Activated T-cell treated with anti-CD3 and anti-CD28 coated beads, Interleukin-2, amount 50 U/mL, for 72 hours (primary cell): ENCODE measurements at regions not wholly inside any gene's neighbourhood (a gene's known extent, or its start where the extent isn't known, plus 50 kb on each side); places are given as distances from the start of the nearest gene placed in this dataset.

Source experiments
- ATAC-seq, 2 donors: fragments of 150-1000 bp; cut with Tn5 transposase; replicated peaks in 1 of 2; 2 replicates each; pipeline ENCODE4 v1.10.0; 2021; ENCODE audit warnings: moderate library complexity in 2 of 2, mild to moderate bottlenecking in 1 of 2
- DNase-seq, 2 donors: peaks; one replicate each; pipeline ENCODE4 v3.0.0; 2021 to 2022; ENCODE audit warnings: mixed read lengths in 1 of 2
- H3K27ac Mint-ChIP-seq: one replicate; pipeline ENCODE4 v1.8.0; 2022; ENCODE audit warnings: mild to moderate bottlenecking, moderate library complexity, mixed read lengths
- H3K27me3 Mint-ChIP-seq: one replicate; pipeline ENCODE4 v1.8.0; 2022; ENCODE audit warnings: low read depth, mixed read lengths
- H3K36me3 Mint-ChIP-seq, 2 donors: one replicate each; pipeline ENCODE4 v1.8.0; 2022; ENCODE audit warnings: mixed read lengths in 2 of 2, mild to moderate bottlenecking in 1 of 2; ENCODE audit not compliant: insufficient read depth in 2 of 2
- H3K4me1 Mint-ChIP-seq: one replicate; pipeline ENCODE4 v1.8.0; 2022; ENCODE audit warnings: low read depth, mixed read lengths
- H3K4me3 Mint-ChIP-seq, 2 donors: one replicate each; pipeline ENCODE4 v1.8.0; 2022; ENCODE audit warnings: mild to moderate bottlenecking in 2 of 2, mixed read lengths in 2 of 2, moderate library complexity in 2 of 2
- H3K9me3 Mint-ChIP-seq, 2 donors: one replicate each; pipeline ENCODE4 v1.8.0; 2022; ENCODE audit warnings: mixed read lengths in 2 of 2

DNA sequence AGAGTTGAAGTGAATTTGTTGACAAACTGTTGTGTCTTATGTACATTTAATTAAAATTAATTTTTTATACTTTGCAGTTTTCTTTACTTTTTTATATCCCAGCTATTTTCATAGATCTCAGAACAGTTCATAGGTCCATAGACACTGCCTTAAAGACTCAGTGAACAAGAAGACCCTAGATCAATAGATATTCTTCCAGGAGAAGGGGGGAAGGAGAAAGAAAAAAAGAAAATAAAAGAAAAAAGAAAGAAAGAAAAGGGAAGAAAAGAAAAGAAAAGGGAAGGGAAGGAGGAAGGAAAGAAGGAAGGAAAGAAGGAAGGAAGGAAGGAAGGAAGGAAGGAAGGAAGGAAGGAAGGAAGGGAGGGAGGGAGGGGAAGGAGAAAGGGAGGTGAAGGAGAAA, 130.8 kb downstream of the MAFB start:
- no peaks in the 10 kb centered on the region for H3K36me3 Mint-ChIP-seq

DNA sequence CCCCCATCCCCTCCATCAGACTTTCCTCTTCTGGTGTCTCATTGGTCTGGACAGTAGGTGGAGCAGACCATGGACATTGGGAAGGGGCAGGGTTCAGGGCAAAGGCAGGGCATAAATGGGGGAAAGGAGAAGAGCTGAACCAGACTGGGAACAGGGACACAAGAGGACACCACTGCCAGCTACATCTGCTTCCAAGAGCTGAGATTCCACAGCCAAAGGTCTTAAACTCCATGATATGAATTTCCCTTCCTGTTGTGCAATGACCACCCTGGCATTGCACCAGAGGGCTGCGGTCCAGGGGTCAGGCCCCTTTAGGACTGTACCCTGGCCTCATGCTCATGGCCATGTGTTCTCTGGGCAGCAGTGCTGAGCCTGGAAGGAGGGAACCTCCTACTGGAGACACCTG, 137.9 kb downstream of the MAFB start:
- DNase-seq: no peak
- H3K36me3 Mint-ChIP-seq: no peaks in the 10 kb centered on the region
- no peak for ATAC-seq
- no peaks in the 10 kb centered on the region for H3K27me3 Mint-ChIP-seq
- peaks cover 0 to 1% of the 10 kb centered on the region in 2 donors for H3K9me3 Mint-ChIP-seq
- no peak overlapping the region for H3K4me3 Mint-ChIP-seq
- H3K4me1 Mint-ChIP-seq: no peaks in the 10 kb centered on the region
- no peak overlapping the region for H3K27ac Mint-ChIP-seq

More for the DNA sequence above, 130.8 kb downstream of the MAFB start:
- DNase-seq (no peak), ATAC-seq (no peak)
- H3K9me3 Mint-ChIP-seq: no peaks in the 10 kb centered on the region
- H3K4me3 Mint-ChIP-seq: no peak overlapping the region
- H3K4me1 Mint-ChIP-seq: no peaks in the 10 kb centered on the region
- H3K27ac Mint-ChIP-seq: no peak overlapping the region
- H3K27me3 Mint-ChIP-seq: no peaks in the 10 kb centered on the region

GRCh38 chr20:40547483-40548091, 141.4 kb downstream of the MAFB start:
- Mint-ChIP-seq H3K4me1 (no peaks in the 10 kb centered on the region), H3K36me3 (no peaks in the 10 kb centered on the region), H3K27ac (no peak overlapping the region), H3K27me3 (peaks cover 7% of the 10 kb centered on the region), H3K9me3 (peaks cover 0 to 1% of the 10 kb centered on the region in 2 donors), H3K4me3 (no peak overlapping the region)
- ATAC-seq (no peak), DNase-seq (no peak)

DNA sequence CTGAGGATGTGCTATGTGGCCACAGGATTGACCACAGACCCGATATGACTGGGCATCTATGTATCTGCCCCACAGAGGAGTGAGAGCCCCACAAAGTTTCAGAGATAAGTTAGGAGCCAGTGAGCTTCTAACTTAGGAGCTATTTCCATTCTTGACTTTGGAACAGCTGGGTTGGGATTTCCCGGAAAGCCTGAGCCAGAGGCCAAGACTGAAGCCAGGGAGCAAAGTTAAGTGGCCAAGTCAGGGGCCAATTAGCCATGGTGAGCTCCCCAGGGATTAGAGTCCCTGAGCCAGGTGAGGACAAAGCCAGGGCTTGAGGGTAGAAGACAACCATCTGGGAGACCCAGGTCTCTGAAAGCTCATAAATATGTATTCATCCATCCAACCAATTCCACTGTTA, 143.6 kb downstream of the MAFB start:
- Mint-ChIP-seq H3K4me1 (no peaks in the 10 kb centered on the region), H3K27ac (no peak overlapping the region), H3K9me3 (peaks cover 0 to 1% of the 10 kb centered on the region in 2 donors), H3K36me3 (no peaks in the 10 kb centered on the region), H3K27me3 (peaks cover 7% of the 10 kb centered on the region), H3K4me3 (no peak overlapping the region)
- DNase-seq (no peak), ATAC-seq (no peak)

- ATAC-seq: no peak
- no peak for DNase-seq
These were observed 147.0 kb downstream of the MAFB start for GRCh38 chr20:40542065-40542464.

DNA sequence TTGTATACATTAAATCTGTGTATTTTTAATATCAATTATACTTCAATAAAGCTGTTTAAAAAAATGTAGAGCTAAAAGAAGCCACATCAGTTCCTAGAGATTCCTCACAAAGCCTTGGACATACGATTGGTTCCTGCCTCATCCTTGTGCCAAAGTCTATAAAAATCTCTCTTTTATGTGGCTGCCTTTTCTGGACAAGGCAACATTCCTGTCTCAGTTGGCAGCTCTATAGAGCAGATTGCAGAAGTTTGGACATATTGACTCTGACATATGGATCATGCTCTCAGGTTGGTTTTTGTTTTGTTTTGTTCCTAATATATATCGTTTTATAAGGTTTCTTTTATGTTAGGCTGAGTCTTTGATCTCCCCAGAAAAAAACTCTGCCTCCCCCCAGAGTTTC, 148.9 kb downstream of the MAFB start:
- Mint-ChIP-seq H3K4me3 (no peak overlapping the region), H3K27ac (no peak overlapping the region), H3K36me3 (no peaks in the 10 kb centered on the region)

More at GRCh38 chr20:40542065-40542464, 147.0 kb downstream of the MAFB start:
- Mint-ChIP-seq H3K27me3 (peaks cover 7% of the 10 kb centered on the region), H3K4me3 (no peak overlapping the region), H3K27ac (no peak overlapping the region), H3K36me3 (no peaks in the 10 kb centered on the region), H3K9me3 (no peaks in the 10 kb centered on the region), H3K4me1 (no peaks in the 10 kb centered on the region)

GRCh38 chr20:40538131-40538530, 150.9 kb downstream of the MAFB start:
- Mint-ChIP-seq H3K27me3 (no peaks in the 10 kb centered on the region), H3K27ac (no peak overlapping the region), H3K4me3 (no peak overlapping the region), H3K4me1 (no peaks in the 10 kb centered on the region), H3K36me3 (no peaks in the 10 kb centered on the region), H3K9me3 (peaks cover 3 to 5% of the 10 kb centered on the region in 2 donors)
- DNase-seq (no peak), ATAC-seq (no peak)

More for the DNA sequence above, 148.9 kb downstream of the MAFB start:
- H3K4me1 Mint-ChIP-seq: no peaks in the 10 kb centered on the region
- no peaks in the 10 kb centered on the region for H3K9me3 Mint-ChIP-seq
- H3K27me3 Mint-ChIP-seq: peaks cover 7% of the 10 kb centered on the region
- ATAC-seq (no peak), DNase-seq (no peak)

GRCh38 chr20:40536808-40537207, 152.2 kb downstream of the MAFB start:
- Mint-ChIP-seq H3K9me3 (peaks cover 6 to 8% of the 10 kb centered on the region in 2 donors), H3K27me3 (no peaks in the 10 kb centered on the region), H3K4me1 (no peaks in the 10 kb centered on the region), H3K27ac (no peak overlapping the region), H3K36me3 (peaks cover 0 to 1% of the 10 kb centered on the region in 2 donors), H3K4me3 (no peak overlapping the region)
- DNase-seq (no peak), ATAC-seq (no peak)

DNA sequence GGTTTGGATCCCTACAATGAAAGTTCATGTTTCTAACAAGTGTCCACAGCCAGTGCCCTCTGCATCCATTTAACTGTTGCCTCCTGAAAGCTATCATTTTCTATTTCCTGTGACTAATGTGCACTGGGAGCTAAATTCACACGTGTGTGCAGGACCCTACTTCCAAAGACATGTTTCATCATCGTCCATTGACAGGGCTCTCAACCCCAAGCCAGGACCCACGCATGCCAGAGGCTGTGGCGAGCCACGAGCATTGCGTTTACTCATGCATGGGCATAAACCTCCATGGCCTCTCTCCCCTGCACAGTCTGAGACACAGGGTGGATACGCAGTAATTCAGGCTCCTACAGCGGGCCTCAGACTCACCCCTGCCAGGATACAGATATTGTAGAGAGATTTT, 153.2 kb downstream of the MAFB start:
- no peaks in the 10 kb centered on the region for H3K4me1 Mint-ChIP-seq
- peaks cover 9 to 11% of the 10 kb centered on the region in 2 donors for H3K9me3 Mint-ChIP-seq
- H3K36me3 Mint-ChIP-seq: peaks cover 0 to 4% of the 10 kb centered on the region in 2 donors
- H3K27me3 Mint-ChIP-seq: no peaks in the 10 kb centered on the region
- no peak overlapping the region for H3K4me3 Mint-ChIP-seq
- ATAC-seq (no peak), DNase-seq (no peak)
- H3K27ac Mint-ChIP-seq: no peak overlapping the region

DNA sequence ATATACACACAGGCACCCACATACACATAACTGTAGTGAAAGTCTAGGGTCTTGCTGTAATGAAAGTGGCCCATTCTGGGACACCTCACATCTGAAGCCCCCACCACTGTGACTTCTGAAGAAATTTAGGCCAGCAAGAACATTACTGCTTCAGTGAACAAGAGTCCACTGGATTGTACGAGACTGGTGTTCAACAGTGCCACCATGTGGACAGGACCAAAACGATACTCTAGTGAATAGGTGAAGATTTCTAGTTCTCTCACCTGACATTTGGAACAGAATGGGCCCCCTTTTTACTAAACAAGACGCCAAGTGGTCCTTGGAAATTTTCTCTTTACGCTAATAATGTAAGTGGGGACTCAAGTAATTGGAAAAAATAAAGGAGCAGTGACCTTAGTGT, 156.9 kb downstream of the MAFB start:
- no peak overlapping the region for H3K27ac Mint-ChIP-seq
- DNase-seq (peak; percentile 1 to 7), ATAC-seq (no peak)
- peaks cover 12 to 18% of the 10 kb centered on the region in 2 donors for H3K9me3 Mint-ChIP-seq
- peaks cover 0 to 4% of the 10 kb centered on the region in 2 donors for H3K36me3 Mint-ChIP-seq
- no peaks in the 10 kb centered on the region for H3K27me3 Mint-ChIP-seq
- no peak overlapping the region for H3K4me3 Mint-ChIP-seq
- H3K4me1 Mint-ChIP-seq: no peaks in the 10 kb centered on the region

GRCh38 chr20:40525351-40525750, 163.7 kb downstream of the MAFB start:
- no peaks in the 10 kb centered on the region for H3K4me1 Mint-ChIP-seq
- H3K36me3 Mint-ChIP-seq: no peaks in the 10 kb centered on the region
- H3K4me3 Mint-ChIP-seq: no peak overlapping the region
- DNase-seq (no peak), ATAC-seq (no peak)
- H3K27me3 Mint-ChIP-seq: peaks cover 3% of the 10 kb centered on the region
- peaks cover 0 to 5% of the 10 kb centered on the region in 2 donors for H3K9me3 Mint-ChIP-seq
- H3K27ac Mint-ChIP-seq: no peak overlapping the region

DNA sequence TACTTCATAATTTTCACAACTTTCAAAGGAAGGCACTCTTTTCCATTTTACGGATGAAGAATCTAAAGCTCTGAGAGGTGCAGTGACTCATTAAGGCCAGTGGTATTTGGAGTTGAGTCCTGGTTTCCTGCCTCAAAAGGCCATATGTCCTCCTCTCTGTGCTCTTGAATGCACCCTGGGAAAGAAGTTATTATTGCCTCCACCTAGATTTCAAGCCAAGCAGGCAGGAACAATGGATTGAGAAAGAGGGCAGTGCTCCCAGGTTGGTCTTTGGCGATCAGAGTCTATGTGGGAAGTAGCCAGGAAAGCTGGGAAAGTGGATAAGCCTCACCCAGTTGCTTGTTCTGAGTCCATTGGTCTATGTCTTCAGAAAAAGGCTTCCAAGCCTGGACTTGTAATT, 165.0 kb downstream of the MAFB start:
- Mint-ChIP-seq H3K27ac (no peak overlapping the region), H3K4me1 (no peaks in the 10 kb centered on the region), H3K27me3 (peaks cover 5% of the 10 kb centered on the region), H3K36me3 (no peaks in the 10 kb centered on the region), H3K4me3 (no peak overlapping the region), H3K9me3 (no peaks in the 10 kb centered on the region)
- ATAC-seq: no peak
- DNase-seq: no peak

- Mint-ChIP-seq H3K4me3 (no peak overlapping the region), H3K27ac (no peak overlapping the region), H3K27me3 (peaks cover 5% of the 10 kb centered on the region), H3K4me1 (no peaks in the 10 kb centered on the region), H3K9me3 (peaks cover 0 to under 1% of the 10 kb centered on the region in 2 donors), H3K36me3 (no peaks in the 10 kb centered on the region)
- DNase-seq (no peak), ATAC-seq (no peak)
These were observed 166.6 kb downstream of the MAFB start for GRCh38 chr20:40522405-40522804.

DNA sequence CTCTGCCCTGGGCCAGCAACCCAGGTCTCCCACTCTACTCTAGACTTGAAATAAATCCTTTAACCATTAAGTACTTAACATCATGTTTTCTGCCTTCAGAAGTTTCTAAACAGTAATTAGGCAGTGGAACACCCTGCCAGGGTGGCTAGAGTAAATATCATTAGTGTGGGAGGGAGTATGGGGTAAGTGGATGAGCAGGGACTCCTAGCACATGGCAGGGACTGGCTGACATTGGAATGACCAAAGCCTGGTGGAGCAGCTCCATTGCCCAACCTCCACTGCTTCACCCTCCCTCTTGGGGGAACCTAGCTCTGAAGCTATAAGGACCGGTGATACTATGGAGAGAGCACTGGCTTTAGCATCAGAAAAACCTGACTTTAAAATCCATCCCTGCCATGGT, 167.1 kb downstream of the MAFB start:
- no peaks in the 10 kb centered on the region for H3K36me3 Mint-ChIP-seq
- H3K27me3 Mint-ChIP-seq: peaks cover 5% of the 10 kb centered on the region
- peaks cover 0 to 2% of the 10 kb centered on the region in 2 donors for H3K9me3 Mint-ChIP-seq
- no peak overlapping the region for H3K27ac Mint-ChIP-seq
- no peak for DNase-seq
- H3K4me1 Mint-ChIP-seq: no peaks in the 10 kb centered on the region
- ATAC-seq: no peak
- no peak overlapping the region for H3K4me3 Mint-ChIP-seq
